GM12878 (cell line): ENCODE measurements at regions not wholly inside any gene's neighbourhood (a gene's known extent, or its start where the extent isn't known, plus 50 kb on each side); places are given as distances from the start of the nearest gene placed in this dataset.

Experiments used
- BMI1 ChIP-seq: fragments of 450-650 bp; IDR thresholded peaks from 2 replicates; pipeline ENCODE4 v1.6.1; 2016; ENCODE audit warnings: mild to moderate bottlenecking, moderate library complexity, borderline replicate concordance
- CREM ChIP-seq: IDR thresholded peaks from 2 replicates; pipeline ENCODE4 v1.6.1; 2014; ENCODE audit warnings: antibody characterized with exemption, low read depth
- ETV6 ChIP-seq, 2 experiments: fragments of 450-650 bp in 1 of 2; IDR thresholded peaks in 1 of 2; conservative IDR thresholded peaks in 1 of 2; 2 replicates each; pipeline ENCODE4 v1.6.1; 2014; ENCODE audit warnings: antibody characterized with exemption in 1 of 2, borderline replicate concordance in 1 of 2, low read depth in 1 of 2, mild to moderate bottlenecking in 1 of 2, moderate library complexity in 1 of 2
- RAD21 ChIP-seq: IDR thresholded peaks from 2 replicates; pipeline ENCODE4 v1.6.1; 2011; ENCODE audit warnings: mild to moderate bottlenecking, low read depth, low read length, moderate library complexity; ENCODE audit not compliant: insufficient read depth
- TARDBP ChIP-seq: IDR thresholded peaks from 2 replicates; pipeline ENCODE4 v1.6.1; 2016; ENCODE audit warnings: borderline replicate concordance
- TF ChIP-seq, protein P1 (sequence below): fragments of 150-350 bp; IDR thresholded peaks from 2 replicates; pipeline ENCODE4 v1.6.1; 2016; ENCODE audit warnings: low read depth, low read length
- TF ChIP-seq, protein P2 (sequence below): IDR thresholded peaks from 2 replicates; pipeline ENCODE4 v1.6.1; 2012; ENCODE audit warnings: low read length, inconsistent platforms

DNA sequence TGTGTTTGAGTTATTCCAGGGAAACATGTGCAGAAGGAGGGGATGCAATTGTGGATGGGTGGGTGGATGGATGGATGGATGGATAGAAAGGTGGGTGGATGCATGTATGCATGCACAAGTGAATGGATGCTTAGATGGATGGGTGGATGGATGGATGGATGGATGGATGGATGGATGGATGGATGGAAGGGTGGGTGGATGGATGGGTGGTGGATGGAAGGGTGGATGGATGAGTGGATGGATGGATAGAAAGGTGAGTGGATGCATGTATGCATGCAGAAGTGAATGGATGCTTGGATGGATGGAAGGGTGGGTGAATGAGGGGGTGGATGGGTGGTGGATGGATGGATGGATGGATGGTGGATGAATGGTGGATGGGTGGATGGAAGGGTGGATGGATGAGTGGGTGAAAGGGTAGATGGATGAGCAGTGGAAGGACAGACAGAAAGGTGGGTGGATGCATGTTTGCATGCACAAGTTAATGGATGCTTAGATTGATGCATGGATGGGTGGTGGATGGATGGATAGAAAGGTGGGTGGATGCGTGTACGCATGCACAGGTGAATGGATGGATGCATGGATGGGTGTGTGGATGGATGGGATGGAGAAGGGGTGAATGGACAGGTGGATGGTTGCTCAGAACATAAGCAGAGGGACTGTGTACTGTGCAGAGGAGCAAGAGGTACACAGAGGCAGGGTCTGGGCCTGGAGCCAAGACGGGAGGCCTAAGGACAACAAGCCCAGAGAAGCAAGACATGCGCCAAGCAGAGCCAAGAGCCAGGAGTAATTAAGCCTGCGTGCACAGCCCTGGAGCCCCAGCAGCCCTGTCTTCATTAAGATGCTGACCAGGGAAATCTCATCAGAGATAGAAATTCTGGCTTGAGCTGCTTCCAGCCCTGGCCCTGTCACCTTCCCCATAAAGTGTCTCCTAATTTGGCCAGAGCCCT, 84.6 kb upstream of the PPP1R26 start (continued):
- TF ChIP-seq, protein P1, sequence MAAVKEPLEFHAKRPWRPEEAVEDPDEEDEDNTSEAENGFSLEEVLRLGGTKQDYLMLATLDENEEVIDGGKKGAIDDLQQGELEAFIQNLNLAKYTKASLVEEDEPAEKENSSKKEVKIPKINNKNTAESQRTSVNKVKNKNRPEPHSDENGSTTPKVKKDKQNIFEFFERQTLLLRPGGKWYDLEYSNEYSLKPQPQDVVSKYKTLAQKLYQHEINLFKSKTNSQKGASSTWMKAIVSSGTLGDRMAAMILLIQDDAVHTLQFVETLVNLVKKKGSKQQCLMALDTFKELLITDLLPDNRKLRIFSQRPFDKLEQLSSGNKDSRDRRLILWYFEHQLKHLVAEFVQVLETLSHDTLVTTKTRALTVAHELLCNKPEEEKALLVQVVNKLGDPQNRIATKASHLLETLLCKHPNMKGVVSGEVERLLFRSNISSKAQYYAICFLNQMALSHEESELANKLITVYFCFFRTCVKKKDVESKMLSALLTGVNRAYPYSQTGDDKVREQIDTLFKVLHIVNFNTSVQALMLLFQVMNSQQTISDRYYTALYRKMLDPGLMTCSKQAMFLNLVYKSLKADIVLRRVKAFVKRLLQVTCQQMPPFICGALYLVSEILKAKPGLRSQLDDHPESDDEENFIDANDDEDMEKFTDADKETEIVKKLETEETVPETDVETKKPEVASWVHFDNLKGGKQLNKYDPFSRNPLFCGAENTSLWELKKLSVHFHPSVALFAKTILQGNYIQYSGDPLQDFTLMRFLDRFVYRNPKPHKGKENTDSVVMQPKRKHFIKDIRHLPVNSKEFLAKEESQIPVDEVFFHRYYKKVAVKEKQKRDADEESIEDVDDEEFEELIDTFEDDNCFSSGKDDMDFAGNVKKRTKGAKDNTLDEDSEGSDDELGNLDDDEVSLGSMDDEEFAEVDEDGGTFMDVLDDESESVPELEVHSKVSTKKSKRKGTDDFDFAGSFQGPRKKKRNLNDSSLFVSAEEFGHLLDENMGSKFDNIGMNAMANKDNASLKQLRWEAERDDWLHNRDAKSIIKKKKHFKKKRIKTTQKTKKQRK: no peak
- TF ChIP-seq TARDBP (no peak), ETV6 (conservative IDR thresholded peaks at IDR 0.05 in 1 of 2, IDR thresholded peaks at IDR 0.05 in 1 of 2; ENCODE audit: borderline replicate concordance in 1 of 2, low read depth in 1 of 2) (no peak), CREM (no peak), BMI1 (no peak), RAD21 (no peak)
- TF ChIP-seq, protein P2, sequence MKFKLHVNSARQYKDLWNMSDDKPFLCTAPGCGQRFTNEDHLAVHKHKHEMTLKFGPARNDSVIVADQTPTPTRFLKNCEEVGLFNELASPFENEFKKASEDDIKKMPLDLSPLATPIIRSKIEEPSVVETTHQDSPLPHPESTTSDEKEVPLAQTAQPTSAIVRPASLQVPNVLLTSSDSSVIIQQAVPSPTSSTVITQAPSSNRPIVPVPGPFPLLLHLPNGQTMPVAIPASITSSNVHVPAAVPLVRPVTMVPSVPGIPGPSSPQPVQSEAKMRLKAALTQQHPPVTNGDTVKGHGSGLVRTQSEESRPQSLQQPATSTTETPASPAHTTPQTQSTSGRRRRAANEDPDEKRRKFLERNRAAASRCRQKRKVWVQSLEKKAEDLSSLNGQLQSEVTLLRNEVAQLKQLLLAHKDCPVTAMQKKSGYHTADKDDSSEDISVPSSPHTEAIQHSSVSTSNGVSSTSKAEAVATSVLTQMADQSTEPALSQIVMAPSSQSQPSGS: no peak
